Stimulated activated CD4-positive, alpha-beta T cell treated with anti-CD3 and anti-CD28 coated beads, TNF-alpha, amount 100 ng/mL, for 4 hours (primary cell): ENCODE measurements at regions not wholly inside any gene's neighbourhood (a gene's known extent, or its start where the extent isn't known, plus 50 kb on each side); places are given as distances from the start of the nearest gene placed in this dataset.

Experiments
- DNase-seq, 3 experiments: peaks; one replicate each; pipeline ENCODE4 v3.0.0-alpha.2; 2020; ENCODE audit warnings: low read depth in 3 of 3

DNA sequence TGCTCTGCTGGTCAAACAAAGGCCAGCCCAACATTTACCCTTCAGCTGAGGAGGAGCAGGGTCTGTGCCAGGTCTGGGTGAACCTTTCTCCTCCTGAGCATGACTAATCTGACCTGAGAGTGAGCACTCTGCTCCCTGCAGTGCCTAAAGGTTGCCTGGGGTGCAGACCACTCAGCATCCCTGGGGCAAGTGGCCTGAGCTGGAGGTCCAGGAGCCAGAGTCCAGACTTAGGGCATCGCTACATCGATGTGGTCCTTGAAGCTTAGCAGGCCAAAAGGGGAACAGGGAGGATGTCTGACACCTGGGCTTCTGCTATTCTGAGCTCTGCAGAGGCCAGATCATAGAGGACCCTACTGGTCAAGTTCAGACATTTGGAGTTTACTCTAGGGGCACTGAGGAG, 119.1 kb downstream of the FAM43A start:
- DNase-seq = no peak

DNA sequence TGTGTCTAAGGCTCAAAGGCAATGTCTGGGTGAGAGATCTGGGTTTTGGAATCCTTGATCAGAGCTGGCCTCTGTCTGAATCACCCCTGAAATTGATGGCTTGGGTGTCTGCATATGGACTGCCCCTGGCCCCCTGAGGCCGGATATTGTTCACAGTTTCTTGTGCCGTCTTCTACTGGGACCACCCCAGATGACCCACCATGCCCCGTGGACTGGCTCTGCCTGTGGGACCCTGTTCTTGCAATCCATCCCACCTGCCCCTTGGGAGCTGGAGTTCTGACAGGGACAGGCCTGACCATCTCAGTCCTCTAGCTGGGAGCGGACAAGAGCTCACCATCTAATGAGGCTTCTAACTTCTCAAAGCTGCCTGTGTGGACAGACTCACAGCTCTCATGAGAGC, 119.9 kb downstream of the FAM43A start:
- DNase-seq = no peak

DNA sequence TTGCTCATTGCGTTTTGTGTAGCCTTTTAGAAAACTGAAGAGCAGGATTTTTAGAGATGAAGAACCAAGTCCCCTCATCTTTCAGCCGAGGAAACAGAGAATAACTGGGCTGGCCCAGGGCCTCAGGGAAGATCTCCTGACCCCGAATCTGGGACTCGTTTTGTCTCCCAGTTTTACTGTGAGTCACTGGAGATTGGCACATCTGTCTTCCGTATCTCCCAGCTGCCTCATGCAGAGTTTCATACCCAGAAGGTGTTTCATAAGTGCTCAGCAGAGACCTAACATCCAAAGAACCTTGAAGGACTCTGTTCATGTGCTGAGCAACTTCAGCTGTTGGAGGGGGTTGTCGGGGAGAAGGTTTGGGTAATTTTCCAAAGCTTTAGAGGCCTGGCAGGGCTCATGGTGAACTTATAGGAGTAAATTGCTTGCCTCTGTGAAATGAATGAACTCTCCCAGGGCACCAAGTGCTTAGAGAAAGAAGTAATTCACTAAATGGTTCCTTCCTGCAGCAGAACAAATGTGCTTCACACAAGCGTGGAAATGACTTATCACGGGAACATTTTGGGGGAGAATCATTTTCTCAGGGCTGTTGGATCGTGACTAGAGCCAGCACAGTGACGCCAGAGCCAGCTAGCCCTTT, 121.4 kb downstream of the FAM43A start:
- DNase-seq = no peak

DNA sequence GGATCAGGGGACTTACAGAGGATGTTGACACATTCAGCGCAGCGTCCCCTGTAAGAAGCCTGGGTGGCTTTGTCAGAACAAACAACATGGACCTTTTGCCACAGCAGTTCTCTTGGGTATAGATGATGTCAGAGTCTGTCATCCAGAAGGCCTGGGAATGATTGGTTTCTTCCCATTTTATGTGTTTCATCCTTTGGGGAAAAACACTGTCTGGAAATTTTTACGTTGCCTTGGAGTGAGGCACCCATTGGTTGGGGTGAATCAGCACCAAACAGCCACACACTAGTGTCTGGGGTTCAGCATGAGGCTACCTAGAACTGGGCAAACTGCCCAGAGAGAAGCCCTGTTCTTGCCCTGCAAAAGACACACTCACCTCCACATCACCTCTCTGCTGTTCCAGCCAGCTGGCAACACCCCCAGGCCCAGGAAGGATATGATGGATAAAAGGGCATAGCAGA, 123.0 kb downstream of the FAM43A start:
- DNase-seq = no peak

DNA sequence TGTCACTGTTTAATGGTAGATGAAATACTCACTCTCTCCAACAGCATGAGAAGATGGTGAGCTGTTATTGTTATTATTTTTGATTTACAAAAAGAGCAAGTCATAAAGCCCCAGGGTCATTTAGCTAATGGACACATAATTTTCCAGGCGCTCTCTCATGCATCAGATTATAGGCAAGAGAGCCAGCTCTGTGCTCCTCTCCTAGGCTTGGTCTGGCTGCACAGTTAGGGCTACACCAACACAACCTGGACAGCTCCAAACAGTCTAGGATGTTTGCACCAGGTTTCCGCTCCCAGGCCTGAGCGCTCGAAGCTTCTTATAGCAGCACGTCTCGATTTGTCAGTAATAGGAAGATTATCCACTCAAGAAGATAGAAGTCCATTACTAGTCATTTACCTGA, 123.7 kb downstream of the FAM43A start:
- DNase-seq = no peak

DNA sequence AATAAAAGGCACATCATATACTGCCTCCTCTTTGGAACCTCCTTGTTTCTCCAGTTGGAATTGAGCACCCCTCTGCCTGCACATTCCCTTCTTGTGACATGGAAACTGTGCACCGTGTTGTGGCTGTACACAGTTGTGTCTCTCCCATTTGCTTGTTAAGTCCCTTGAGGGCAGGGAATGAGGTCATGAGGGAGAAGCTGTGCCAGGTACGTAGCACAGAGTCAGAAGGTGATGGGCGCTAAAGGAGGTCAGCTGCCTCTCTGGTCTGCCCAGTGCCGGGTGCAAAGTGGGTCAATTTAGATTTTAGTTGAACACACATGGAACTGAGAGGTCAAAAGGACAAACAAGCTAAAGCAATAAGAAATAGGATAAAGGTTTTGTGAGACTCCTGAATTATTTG, 124.4 kb downstream of the FAM43A start:
- no peak for DNase-seq

DNA sequence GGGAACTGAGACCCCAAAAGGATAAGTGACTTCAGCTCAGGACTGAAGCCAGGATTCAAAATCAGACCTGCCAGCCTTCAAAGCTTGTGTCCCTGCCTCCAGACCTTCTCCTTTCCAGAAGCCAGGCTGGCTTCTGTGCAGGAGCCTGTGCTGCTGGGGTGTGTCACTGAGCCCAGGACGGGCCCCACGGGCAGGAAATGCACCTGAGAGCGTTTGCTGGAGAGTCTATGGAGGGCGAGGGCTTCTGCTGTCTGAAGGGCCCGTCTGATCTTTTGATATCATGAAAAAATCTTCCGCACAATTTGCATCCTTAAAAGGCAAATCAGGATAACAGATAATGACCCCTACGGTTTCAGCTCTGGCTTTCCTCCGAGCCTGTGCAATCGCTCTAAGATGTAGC, 125.4 kb downstream of the FAM43A start:
- DNase-seq = no peak

DNA sequence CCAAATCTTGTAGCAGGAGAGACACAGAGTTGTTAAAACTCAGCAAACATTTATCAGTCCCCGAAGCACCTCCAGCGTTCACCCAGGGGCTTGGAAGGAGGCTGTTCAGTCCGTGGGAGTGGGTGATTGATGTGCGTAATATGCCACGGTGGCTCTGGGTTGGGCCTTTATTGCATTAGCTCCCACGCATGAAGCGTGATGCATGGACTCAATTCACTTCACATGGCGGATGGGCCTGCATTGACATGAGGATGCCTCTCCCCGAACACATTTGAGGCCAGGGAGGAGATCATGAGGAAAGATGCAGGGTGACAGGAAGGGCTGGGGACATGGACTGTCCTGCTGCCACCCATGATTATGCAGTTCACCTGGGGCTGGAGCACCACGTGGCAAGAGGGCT, 126.5 kb downstream of the FAM43A start:
- no peak for DNase-seq

DNA sequence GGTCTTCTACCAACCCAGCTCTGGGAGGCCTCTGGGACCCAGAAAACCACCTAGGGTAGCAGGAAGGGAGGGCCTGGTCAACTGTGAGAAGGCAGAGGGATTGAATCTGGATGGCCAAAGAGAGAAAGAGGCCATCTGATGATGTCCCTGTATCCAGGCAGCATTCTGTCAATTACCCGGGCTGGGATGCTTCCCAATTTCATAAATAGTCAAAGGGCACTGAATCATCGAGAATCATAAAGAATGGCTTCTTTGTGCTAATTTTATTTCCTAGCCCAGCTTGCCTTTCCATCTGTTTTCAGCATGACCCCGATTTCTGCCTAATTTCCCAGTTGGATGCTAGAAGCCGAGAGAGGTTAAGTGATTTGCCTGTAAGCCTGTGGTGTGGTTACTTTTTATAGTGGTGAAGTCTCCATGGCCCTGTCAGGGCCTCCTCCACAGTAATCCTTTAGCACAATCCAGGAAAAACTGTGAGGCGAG, 129.2 kb downstream of the FAM43A start:
- no peak for DNase-seq

DNA sequence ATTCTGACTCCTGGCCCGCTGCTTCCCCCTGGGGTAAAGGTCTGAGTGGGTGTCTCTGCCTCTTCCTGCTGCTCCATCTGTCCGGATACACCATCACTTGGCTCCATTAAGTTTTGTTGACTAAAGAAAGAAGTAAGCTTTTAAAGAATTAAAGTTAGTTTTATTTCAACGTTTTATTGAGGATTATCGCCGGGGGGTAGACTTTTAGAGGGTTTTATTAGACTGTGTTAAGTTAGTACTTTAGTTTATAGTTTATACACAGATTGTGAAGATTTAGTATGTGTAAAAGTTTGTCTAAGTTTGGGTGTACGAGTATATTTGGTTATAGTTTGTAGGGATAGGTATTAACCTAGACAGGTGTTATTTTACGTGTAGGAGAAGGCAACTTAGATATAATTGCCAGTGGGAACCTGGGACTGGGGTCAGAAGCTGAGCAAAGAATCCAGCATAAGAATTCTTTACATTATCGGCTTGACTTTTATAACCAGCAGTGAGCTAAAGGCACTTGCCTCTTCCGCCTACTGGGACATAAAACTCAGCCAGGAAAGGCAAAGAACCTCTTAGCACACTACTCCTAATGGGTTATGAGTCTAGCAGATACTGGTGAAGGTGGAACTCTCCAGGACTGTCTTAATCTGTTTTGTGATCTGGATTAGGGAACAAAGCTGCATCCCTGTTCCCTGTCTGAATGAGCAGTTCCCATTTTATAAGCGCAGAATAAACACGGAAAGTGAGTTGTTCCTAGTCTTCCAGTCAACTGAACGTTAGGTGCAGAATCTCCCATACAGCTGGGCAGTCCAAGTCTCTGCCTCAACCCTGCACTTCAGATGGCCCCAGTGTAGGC, 131.3 kb downstream of the FAM43A start:
- DNase-seq = no peak

DNA sequence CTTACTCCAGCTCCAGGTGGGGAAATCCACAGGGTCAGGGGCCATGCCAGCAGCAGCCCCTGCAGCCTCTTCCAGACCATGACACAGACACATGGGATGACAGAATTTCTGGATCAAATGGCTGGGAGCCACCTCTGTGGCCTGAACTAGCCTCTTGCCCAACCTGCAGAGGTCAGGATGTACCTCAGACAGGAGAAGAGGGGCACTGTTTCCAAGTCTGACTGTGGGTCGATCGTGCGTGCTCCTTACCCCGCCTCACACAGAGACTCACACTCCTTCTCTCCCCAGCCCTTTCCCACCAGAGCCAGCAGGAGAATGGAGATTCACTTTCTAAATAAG, 131.9 kb downstream of the FAM43A start:
- DNase-seq = no peak

DNA sequence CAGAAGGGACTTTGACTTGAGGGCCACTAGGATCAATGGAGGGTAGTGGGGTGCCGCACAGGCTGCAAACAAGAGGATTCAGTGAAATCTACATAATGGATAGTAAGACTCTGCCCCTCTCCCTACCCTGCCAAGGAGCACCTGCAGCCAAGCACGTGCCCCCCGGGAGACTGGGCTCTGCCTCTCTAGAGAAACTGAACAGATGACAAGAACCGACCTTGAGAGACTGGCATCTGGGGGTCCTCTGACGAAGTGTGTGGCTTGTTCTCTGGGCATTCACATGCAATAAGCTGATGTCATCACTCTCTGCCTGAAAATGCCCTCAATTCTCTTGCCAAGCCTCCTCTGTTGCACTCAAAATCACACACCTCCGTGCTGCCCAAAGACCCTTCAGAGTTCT, 132.3 kb downstream of the FAM43A start:
- DNase-seq = no peak

DNA sequence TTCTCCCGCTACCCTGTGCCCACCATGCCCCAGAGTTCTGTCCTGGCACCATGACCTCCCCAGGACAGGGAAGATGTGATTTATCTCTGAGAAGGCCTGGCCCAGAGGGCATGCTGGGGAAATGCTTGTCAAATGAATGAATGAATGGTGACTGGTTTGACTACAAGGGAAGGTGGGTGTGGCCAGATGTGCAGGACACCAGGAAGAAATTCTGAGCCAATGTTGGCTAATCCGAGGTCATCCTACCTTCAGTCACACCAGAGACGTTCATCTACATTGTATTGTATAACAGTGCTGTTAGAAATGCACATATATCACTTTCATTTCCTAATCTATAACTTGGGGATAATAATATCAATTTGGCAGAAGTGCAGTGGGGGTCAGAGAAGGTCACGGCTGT, 138.4 kb downstream of the FAM43A start:
- DNase-seq = no peak

DNA sequence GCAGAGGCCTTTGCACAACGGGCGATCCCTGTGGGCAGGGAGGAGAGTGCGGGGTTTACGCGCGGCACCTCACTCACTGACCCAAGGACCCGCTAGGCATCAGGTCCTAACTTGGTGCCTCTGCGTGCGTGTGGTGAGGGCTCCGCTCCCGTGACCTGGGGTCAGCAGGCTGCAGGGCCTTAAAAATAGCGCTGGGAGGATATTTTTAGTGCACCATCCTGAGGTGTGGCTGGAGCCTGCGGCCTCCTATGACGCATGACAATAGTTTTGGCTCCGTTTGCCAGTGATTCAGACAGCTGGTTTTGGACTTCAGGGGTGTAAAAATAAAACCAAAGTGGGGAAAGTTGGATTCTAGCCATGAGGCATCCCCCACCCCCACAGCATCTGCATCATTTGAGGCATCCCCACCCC, 139.0 kb downstream of the FAM43A start:
- no peak for DNase-seq

DNA sequence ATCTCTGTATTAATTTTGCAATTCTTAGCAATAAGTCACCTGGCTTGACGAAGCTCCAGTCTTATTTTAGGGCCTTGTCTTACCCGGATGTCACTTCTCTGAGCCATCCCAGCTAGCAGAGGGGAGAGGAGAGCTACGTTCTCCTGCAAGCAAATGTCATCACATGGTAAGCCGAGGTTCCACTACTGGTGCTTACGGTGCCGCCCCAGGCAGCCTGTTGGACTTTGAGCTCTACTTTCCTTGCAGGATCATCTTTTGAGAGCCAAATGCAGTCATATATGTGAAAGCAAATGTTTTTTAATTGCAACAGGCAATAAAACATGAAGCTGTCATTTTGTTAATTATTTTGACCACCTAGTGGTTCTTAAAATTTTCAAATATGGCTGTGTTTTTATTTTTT, 140.9 kb downstream of the FAM43A start:
- no peak for DNase-seq

DNA sequence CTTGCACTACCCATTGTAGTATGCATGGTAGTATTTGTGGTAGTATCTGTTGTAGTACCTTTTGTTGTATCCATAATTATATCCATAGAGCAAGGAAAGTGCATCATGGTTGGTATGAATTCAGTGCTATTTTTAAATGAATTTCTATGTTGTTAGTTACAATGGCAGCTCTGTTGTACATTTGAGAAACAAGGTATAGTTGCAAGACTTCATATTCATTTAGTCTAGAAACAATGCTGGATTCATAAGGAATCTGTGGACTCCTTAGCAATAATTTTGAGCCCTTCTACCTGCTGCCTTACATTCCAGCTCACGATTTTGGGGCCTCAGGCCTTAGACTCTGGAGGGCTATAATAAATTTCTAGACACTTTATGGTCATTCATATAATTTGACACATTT, 141.8 kb downstream of the FAM43A start:
- no peak for DNase-seq

DNA sequence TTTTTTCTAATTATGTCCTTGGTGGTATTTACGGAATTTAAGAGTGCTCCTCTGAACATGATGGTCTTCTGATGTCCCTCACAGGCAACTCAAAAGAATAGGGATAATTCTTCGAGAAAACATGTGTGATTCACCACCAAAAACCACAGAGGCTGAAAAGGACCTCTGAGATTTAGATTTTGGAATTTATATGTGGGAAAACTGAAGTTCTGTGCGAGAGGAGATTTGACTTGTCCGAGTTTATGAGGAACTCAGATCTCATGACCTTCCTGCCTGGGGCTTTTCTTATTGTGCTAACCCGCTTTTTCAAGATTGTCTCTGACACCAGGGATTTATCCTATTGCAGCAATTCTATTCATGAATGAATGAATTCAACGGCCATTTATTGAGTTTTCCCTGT, 142.4 kb downstream of the FAM43A start:
- DNase-seq = no peak

DNA sequence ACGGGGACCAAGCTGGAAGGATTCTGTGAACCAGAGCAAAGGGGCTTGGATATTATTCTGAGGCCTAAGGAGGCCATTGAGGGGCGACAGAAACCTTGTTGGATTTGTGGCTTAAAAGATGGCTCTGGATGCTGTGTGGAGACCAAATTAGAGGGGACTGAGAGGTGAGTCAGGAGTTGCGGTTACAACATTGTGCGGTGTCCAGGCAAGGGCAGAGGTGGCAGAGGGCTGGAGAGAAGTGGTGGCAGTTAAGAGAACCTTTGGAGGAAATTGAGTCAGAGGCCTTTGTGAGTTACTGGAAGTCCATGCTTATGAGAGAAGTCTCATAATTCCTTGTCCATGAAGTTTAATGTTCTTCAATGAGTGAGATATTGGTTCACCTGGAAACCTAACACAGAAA, 143.2 kb downstream of the FAM43A start:
- DNase-seq = no peak

DNA sequence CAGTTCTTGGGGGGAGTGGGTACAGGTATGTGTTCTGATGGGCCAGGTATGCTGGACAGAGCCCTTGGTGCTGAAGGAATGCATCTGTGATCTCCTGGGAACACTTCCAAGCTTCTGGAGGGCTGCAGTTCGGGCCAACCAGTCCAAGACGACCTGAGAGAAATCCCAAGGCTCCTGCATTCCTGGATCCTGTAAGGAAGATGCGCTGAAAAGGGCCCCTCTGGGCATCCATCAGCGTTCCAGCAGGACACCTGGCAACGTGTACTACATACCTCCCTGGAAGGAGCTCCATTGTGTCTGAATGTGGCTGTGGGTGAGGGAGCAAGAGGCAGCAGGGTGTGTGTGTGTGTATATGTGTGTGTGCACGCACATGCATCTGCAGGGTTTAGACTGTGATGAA, 144.7 kb downstream of the FAM43A start:
- DNase-seq = no peak

DNA sequence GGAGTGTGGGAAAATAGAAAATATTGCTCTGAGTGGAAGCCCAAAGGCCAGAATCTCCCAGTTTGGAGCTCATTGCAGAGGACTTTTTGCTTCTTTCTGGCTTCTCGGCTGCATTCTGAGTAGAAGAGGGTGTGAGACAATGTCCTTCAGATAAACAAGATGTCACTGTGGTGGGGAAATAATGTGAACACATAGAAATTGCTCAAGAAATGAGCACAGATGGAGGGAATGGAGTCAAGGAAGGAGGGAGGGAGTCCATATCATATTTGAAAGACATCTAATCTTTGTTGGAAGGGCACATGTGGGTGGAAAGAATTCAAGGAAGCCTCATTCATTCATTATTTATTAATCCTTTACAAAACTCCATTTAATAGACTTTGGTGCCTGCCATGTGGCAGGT, 145.3 kb downstream of the FAM43A start:
- DNase-seq = no peak

DNA sequence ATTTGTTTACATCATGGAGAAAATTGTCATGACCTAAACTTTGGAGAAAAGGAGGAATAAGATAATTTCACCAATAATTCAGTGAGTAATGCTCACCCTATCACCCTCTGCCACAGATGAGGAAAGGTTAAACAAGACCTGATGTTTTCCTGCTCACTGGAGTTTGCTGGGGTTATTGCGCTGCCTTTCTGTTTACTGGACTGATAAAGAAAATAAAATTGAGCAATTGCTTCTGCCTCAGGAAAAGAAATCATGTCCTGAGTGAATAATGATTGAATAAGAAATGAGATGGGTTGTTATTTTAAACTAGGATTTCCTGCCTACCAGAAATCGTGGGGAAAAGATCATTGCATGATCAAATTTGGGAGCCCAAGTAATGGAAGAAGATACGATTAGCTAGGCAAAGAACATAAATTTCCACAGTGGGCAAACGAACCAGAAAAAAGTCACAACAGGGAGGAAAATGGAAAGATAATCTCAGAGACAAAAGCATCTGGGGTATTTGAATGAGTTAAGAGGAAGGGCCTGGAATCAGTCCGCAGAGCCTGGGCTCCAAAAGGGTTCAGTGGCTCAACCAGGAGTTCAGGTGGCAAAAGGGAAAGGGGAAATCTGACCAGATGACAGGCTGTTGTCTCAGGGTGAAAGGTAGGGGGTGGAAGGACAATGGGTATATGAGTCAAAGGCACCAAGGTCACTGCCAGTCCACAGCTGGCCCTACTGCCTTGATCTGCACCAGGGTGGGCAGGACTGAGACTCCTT, 146.8 kb downstream of the FAM43A start:
- DNase-seq = no peak

DNA sequence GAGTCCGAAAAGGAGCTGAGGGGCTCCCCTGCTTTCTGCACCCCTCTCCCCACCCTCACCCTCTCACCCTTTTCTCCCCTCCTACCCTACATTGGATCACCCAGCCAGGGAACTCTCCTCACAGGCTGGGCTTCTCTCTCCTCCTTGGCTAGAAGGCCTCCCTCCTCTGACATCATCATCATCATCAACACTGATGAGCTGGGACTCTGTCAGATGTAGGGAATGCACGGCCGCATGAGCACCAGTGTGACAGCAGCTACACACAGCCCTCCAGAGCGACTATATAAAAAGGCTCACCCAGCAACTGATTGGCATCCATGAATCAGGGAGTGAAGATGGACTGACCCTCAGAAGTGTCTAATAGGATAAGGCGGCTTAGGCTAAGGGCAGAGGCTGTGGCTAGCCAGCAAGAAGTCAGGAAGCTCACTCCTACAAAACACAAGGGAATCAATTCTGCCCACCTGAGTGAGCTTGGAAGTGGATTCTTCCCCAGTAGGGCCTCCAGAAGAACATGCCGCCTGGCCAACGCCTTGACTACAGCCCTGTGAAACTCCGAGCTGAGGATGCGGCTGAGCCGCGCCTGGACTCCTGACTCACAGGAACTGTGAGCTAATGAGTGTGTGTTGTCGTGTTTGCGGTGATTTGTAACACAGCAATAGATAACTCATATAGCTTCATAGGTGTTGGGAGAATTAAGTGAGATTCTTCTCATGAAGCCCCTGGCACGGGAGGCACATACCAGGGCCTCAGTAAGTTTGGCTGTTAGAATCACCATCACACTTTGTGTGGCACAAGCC, 147.6 kb downstream of the FAM43A start:
- DNase-seq = no peak
